B cell (primary cell): ENCODE measurements at regions not wholly inside any gene's neighbourhood (a gene's known extent, or its start where the extent isn't known, plus 50 kb on each side); places are given as distances from the start of the nearest gene placed in this dataset.

Source experiments
- ATAC-seq: fragments of 200-7000 bp; cut with Tn5 transposase; one replicate; pipeline ENCODE4 v1.10.0; 2021; ENCODE audit warnings: low read depth, mild to moderate bottlenecking, moderate number of reproducible peaks, moderate library complexity
- CTCF ChIA-PET: fragments of 350-600 bp; sonication (Branson Sonifier 250); formaldehyde crosslinking; loops from one replicate; lab custom pipeline; 2021; ENCODE audit warnings: antibody characterized with exemption, inconsistent platforms; lab: Charles Lee
- POLR2A ChIA-PET: fragments of 350-600 bp; sonication (Branson Sonifier 250); formaldehyde crosslinking; loops from one replicate; lab custom pipeline; 2021; ENCODE audit warnings: antibody characterized with exemption; lab: Charles Lee
- DNase-seq: peaks from one replicate; pipeline ENCODE4 v3.0.0; 2013
- H2AFZ ChIP-seq: 2 replicates; pipeline ENCODE4 v1.6.1; 2012; ENCODE audit warnings: mild to moderate bottlenecking, low read depth, low read length; ENCODE audit not compliant: insufficient read depth, poor library complexity, severe bottlenecking
- H3K27ac ChIP-seq, 2 donors: 1 replicate in 1 of 2; 2 replicates in 1 of 2; pipeline ENCODE4 v1.5.1; 2012 to 2013; ENCODE audit warnings: low read length in 2 of 2, mild to moderate bottlenecking in 2 of 2, moderate library complexity in 1 of 2
- H3K27me3 ChIP-seq, 4 experiments: fragments of 200-600 bp in 1 of 4; sonication (generic) in 1 of 4; replicated peaks in 1 of 4; 1 replicate in 2 of 4; 2 replicates in 2 of 4; pipeline versions ENCODE4 v1.6.1 to v1.7.0; 2013 to 2016; ENCODE audit warnings: low read length in 3 of 4, mild to moderate bottlenecking in 2 of 4, mixed read lengths in 1 of 4, moderate library complexity in 1 of 4; ENCODE audit not compliant: insufficient read depth in 4 of 4, control insufficient read depth in 3 of 4; ENCODE audit errors: control extremely low read depth in 1 of 4
- H3K36me3 ChIP-seq, 2 experiments: replicated peaks in 1 of 2; 1 replicate in 1 of 2; 2 replicates in 1 of 2; pipeline versions ENCODE4 v1.6.1 to v1.7.1; 2013; ENCODE audit warnings: low read length in 1 of 2; ENCODE audit not compliant: insufficient read depth in 2 of 2, control insufficient read depth in 1 of 2; ENCODE audit errors: control extremely low read depth in 1 of 2, extremely low read depth in 1 of 2
- H3K4me1 ChIP-seq, 2 donors: fragments of 200-600 bp in 1 of 2; sonication (generic) in 1 of 2; 1 replicate in 1 of 2; 2 replicates in 1 of 2; pipeline versions ENCODE4 v1.5.1 to v1.6.1; 2013 to 2017; ENCODE audit warnings: low read length in 2 of 2; ENCODE audit not compliant: control insufficient read depth in 2 of 2, insufficient read depth in 2 of 2
- H3K4me2 ChIP-seq: replicated peaks from 2 replicates; pipeline ENCODE3; 2012; ENCODE audit warnings: mild to moderate bottlenecking, low read depth, low read length; ENCODE audit not compliant: poor library complexity, severe bottlenecking
- H3K4me3 ChIP-seq, 5 experiments: fragments of 200-600 bp in 1 of 5; sonication (generic) in 1 of 5; 1 replicate in 3 of 5; 2 replicates in 2 of 5; pipeline versions ENCODE4 v1.5.1 to v1.7.0; 2011 to 2016; ENCODE audit warnings: low read length in 4 of 5, mild to moderate bottlenecking in 4 of 5, low read depth in 2 of 5, control low read depth in 1 of 5, moderate library complexity in 1 of 5; ENCODE audit not compliant: insufficient read depth in 1 of 5; ENCODE audit errors: control extremely low read depth in 1 of 5, extremely low read depth in 1 of 5
- H3K79me2 ChIP-seq: fragments of 200-600 bp; sonication (generic); one replicate; pipeline ENCODE4 v1.6.0; 2016; ENCODE audit warnings: low read length; ENCODE audit not compliant: control insufficient read depth, insufficient read depth
- H3K9ac ChIP-seq: fragments of 200-600 bp; sonication (generic); 2 replicates; pipeline ENCODE4 v1.6.1; 2017; ENCODE audit warnings: mild to moderate bottlenecking, low read length, moderate library complexity
- H3K9me3 ChIP-seq, 3 donors: one replicate each; pipeline versions ENCODE4 v1.6.1 to v1.7.1; 2013; ENCODE audit warnings: low read length in 2 of 3; ENCODE audit not compliant: control insufficient read depth in 2 of 3, insufficient read depth in 1 of 3; ENCODE audit errors: control extremely low read depth in 1 of 3
- H4K20me1 ChIP-seq: 2 replicates; pipeline ENCODE4 v1.6.0; 2012; ENCODE audit warnings: mild to moderate bottlenecking, low read length; ENCODE audit not compliant: insufficient read depth, control insufficient read depth, poor library complexity, severe bottlenecking
- H3K27ac Mint-ChIP-seq: one replicate; pipeline ENCODE4 v1.8.0; 2021; ENCODE audit warnings: mixed read lengths
- H3K27me3 Mint-ChIP-seq: one replicate; pipeline ENCODE4 v1.8.0; 2021; ENCODE audit warnings: mixed read lengths
- H3K4me1 Mint-ChIP-seq: one replicate; pipeline ENCODE4 v1.8.0; 2021; ENCODE audit warnings: mixed read lengths
- H3K4me3 Mint-ChIP-seq: one replicate; pipeline ENCODE4 v1.8.0; 2021; ENCODE audit warnings: mixed read lengths
- H3K9me3 Mint-ChIP-seq: one replicate; pipeline ENCODE4 v1.8.0; 2022; ENCODE audit warnings: mixed read lengths; ENCODE audit not compliant: insufficient read depth
- CTCF ChIP-seq: fragments of 200-600 bp; IDR thresholded peaks from one replicate; pipeline ENCODE4 v1.8.0; 2022; ENCODE audit warnings: antibody characterized with exemption, mild to moderate bottlenecking
- EZH2 ChIP-seq: IDR thresholded peaks from 2 replicates; pipeline ENCODE4 v1.6.1; 2012; ENCODE audit warnings: borderline replicate concordance, low read depth, mild to moderate bottlenecking, moderate library complexity, low read length; ENCODE audit not compliant: insufficient read depth, poor library complexity, severe bottlenecking
- WGBS: methylation state at CpG from one replicate; pipeline ENCODE4 v1.1.5; 2013; ENCODE audit warnings: missing lambda C conversion rate; ENCODE audit not compliant: insufficient coverage; 5-methylcytosine and 5-hydroxymethylcytosine counted together
- intact Hi-C: fragments of 100-400 bp; cut with micrococcal nuclease; formaldehyde crosslinking; loops from one replicate; pipeline ENCODE4 v1.10.0; 2022

- DNase-seq = no peak
- WGBS = no CpG with 5 or more reads among the region's 2 CpGs
Observed at GRCh38 chr1:95340061-95340460, 106.1 kb downstream of the RWDD3 start.

GRCh38 chr1:95352767-95353166, 118.8 kb downstream of the RWDD3 start:
- no peak overlapping the region for H3K27ac ChIP-seq
- no peaks in the 10 kb centered on the region for H3K9me3 ChIP-seq
- no peak overlapping the region for H3K4me2 ChIP-seq
- intact Hi-C loops = no loop called here
- WGBS = 70% methylated on average over 1 of the region's 2 CpGs
- ChIA-PET CTCF (no interaction called here), POLR2A (no interaction called here)
- TF ChIP-seq CTCF = no peak
- TF ChIP-seq EZH2 = no peak
- H3K36me3 ChIP-seq = no peaks in the 10 kb centered on the region
- H2AFZ ChIP-seq = no peak overlapping the region
- no peak overlapping the region for H3K4me3 Mint-ChIP-seq
- H3K27me3 Mint-ChIP-seq = no peaks in the 10 kb centered on the region
- H3K79me2 ChIP-seq = no peaks in the 10 kb centered on the region
- H3K4me3 ChIP-seq = no peak overlapping the region
- H3K27me3 ChIP-seq = no peaks in the 10 kb centered on the region
- no peaks in the 10 kb centered on the region for H3K4me1 Mint-ChIP-seq
- H4K20me1 ChIP-seq = no peaks in the 10 kb centered on the region
- H3K27ac Mint-ChIP-seq = no peak overlapping the region
- H3K9ac ChIP-seq = no peak overlapping the region
- ATAC-seq (no peak), DNase-seq (no peak)
- H3K4me1 ChIP-seq = no peaks in the 10 kb centered on the region
- no peaks in the 10 kb centered on the region for H3K9me3 Mint-ChIP-seq

More at GRCh38 chr1:95340061-95340460, 106.1 kb downstream of the RWDD3 start:
- Histone ChIP-seq H3K79me2 (no peaks in the 10 kb centered on the region), H3K9ac (no peak overlapping the region), H3K4me2 (no peak overlapping the region), H3K9me3 (no peaks in the 10 kb centered on the region), H3K27ac (no peak overlapping the region), H3K27me3 (no peaks in the 10 kb centered on the region), H3K4me1 (no peaks in the 10 kb centered on the region), H2AFZ (no peak overlapping the region), H3K36me3 (no peaks in the 10 kb centered on the region), H3K4me3 (no peak overlapping the region), H4K20me1 (no peaks in the 10 kb centered on the region)
- no peak overlapping the region for H3K27ac Mint-ChIP-seq
- POLR2A ChIA-PET = no interaction called here
- no peaks in the 10 kb centered on the region for H3K4me1 Mint-ChIP-seq
- no peaks in the 10 kb centered on the region for H3K9me3 Mint-ChIP-seq
- CTCF ChIA-PET = no interaction called here
- no peaks in the 10 kb centered on the region for H3K27me3 Mint-ChIP-seq
- no peak overlapping the region for H3K4me3 Mint-ChIP-seq
- TF ChIP-seq CTCF (no peak), EZH2 (no peak)
- ATAC-seq = no peak
- intact Hi-C loops = no loop called here
